Cardiac muscle cell (in vitro differentiated cells and primary cell): ENCODE measurements at regions not wholly inside any gene's neighbourhood (a gene's known extent, or its start where the extent isn't known, plus 50 kb on each side); places are given as distances from the start of the nearest gene placed in this dataset.
"Not testable (repeated sequence)": the region's sequence is repeated elsewhere in the genome, so short reads cannot be mapped to it uniquely, and the experiment has no call there.

ENCODE experiments used
- DNase-seq, 2 donors: peaks; one replicate each; pipeline versions ENCODE4 v3.0.0 to v3.0.0-alpha.2; 2010 to 2017; ENCODE audit warnings: low read depth in 1 of 2, low spot score in 1 of 2
- H3K27ac ChIP-seq: fragments of 200-600 bp; sonication (generic); 2 replicates; pipeline ENCODE4 v1.5.1; 2016
- H3K27me3 ChIP-seq: fragments of 200-600 bp; sonication (generic); 2 replicates; pipeline ENCODE4 v1.6.0; 2016; ENCODE audit warnings: control low read depth
- H3K36me3 ChIP-seq: fragments of 200-600 bp; sonication (generic); 2 replicates; pipeline ENCODE4 v1.5.1; 2016; ENCODE audit warnings: control low read depth
- H3K4me1 ChIP-seq: fragments of 200-600 bp; sonication (generic); 2 replicates; pipeline ENCODE4 v1.8.1; 2017; ENCODE audit warnings: low read depth, mild to moderate bottlenecking, mixed run types
- H3K4me3 ChIP-seq: fragments of 200-600 bp; sonication (generic); 2 replicates; pipeline ENCODE4 v1.5.1; 2016; ENCODE audit warnings: mild to moderate bottlenecking
- H3K9me3 ChIP-seq: fragments of 200-600 bp; sonication (generic); 2 replicates; pipeline ENCODE4 v1.5.1; 2017; ENCODE audit warnings: low read depth, mild to moderate bottlenecking, control low read depth
- CTCF ChIP-seq: IDR thresholded peaks from 2 replicates; pipeline ENCODE4 v1.5.1; 2012; ENCODE audit warnings: low read depth, mild to moderate bottlenecking, low read length

GRCh38 chr10:4230036-4230435 is 445.0 kb upstream of the KLF6 start:
- no peak overlapping the region for H3K27ac ChIP-seq
- DNase-seq = no peak
- no peak overlapping the region for H3K4me3 ChIP-seq
- H3K36me3 ChIP-seq = no peaks in the 10 kb centered on the region
- no peaks in the 10 kb centered on the region for H3K4me1 ChIP-seq
- no peaks in the 10 kb centered on the region for H3K9me3 ChIP-seq
- H3K27me3 ChIP-seq = no peaks in the 10 kb centered on the region
- no peak for TF ChIP-seq CTCF

DNA sequence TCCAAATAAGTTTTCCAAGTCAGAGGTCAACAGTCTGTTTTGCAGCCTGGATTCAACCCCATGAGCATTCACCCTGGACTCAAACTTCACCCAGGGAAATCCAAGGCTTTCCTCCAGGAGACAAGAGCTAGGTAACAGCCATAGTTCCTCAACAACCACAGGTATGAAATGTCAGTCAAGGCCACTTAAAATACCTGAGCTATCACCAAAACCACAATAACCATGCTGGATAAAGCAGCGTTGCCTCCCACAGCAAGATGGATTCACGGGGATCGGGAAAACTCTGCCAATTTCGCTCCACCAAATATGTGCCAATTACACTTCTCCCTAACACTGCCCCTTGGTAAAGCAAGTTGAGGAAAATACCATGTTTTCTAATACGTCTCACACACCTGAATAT is 444.1 kb upstream of the KLF6 start:
- DNase-seq = no peak
- Histone ChIP-seq H3K4me3 (no peak overlapping the region), H3K4me1 (no peaks in the 10 kb centered on the region), H3K36me3 (no peaks in the 10 kb centered on the region), H3K9me3 (no peaks in the 10 kb centered on the region), H3K27ac (no peak overlapping the region), H3K27me3 (no peaks in the 10 kb centered on the region)
- TF ChIP-seq CTCF = no peak

DNA sequence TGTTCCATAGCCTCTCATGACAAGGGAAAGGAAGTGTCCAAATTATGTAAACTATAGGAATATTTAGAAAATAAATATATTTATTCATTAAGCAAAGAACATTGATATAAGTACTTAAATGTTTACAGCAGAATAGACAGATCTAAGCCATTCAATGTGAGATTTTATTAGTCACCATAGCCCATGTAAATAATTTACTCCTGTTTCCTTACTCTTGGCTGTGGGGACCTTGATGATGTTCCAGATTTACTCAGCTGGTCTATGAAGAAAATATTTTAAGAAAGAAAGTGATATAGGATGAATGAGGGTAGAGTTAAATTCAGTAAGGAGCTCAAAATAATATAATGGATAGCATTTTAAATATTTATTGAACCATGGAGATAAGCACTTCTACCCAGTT is 442.6 kb upstream of the KLF6 start:
- TF ChIP-seq CTCF = no peak
- Histone ChIP-seq H3K27me3 (no peaks in the 10 kb centered on the region), H3K4me1 (no peaks in the 10 kb centered on the region), H3K27ac (no peak overlapping the region), H3K9me3 (no peaks in the 10 kb centered on the region), H3K36me3 (no peaks in the 10 kb centered on the region), H3K4me3 (no peak overlapping the region)
- DNase-seq = no peak

- H3K4me3 ChIP-seq = no peak overlapping the region
- no peak for DNase-seq
- no peaks in the 10 kb centered on the region for H3K27me3 ChIP-seq
- no peaks in the 10 kb centered on the region for H3K36me3 ChIP-seq
- no peak overlapping the region for H3K27ac ChIP-seq
- no peaks in the 10 kb centered on the region for H3K4me1 ChIP-seq
- H3K9me3 ChIP-seq = no peaks in the 10 kb centered on the region
- no peak for TF ChIP-seq CTCF
These were observed 442.0 kb upstream of the KLF6 start for GRCh38 chr10:4226941-4227540.

DNA sequence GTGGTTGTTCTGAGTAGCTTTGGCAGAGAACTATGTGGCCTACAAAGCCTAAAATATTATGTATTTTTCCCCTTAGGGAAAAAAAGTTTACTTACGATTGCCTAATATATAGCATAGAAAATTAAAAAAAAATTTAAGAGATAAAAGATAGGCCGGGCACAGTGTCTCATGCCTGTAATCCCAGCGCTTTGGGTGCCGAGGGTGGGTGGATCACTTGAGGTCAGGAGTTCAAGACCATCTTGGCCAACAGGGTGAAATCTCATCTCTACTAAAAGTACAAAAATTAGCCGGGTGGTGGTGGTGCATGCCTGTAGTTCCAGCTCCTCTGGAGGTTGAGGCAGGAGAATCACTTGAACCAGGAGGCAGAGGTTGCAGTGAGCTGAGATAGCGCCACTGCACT is 439.2 kb upstream of the KLF6 start:
- H3K27me3 ChIP-seq = no peaks in the 10 kb centered on the region
- H3K36me3 ChIP-seq = no peaks in the 10 kb centered on the region
- no peak overlapping the region for H3K4me3 ChIP-seq
- no peak for DNase-seq
- H3K4me1 ChIP-seq = no peaks in the 10 kb centered on the region
- H3K9me3 ChIP-seq = no peaks in the 10 kb centered on the region
- TF ChIP-seq CTCF = no peak
- H3K27ac ChIP-seq = no peak overlapping the region

DNA sequence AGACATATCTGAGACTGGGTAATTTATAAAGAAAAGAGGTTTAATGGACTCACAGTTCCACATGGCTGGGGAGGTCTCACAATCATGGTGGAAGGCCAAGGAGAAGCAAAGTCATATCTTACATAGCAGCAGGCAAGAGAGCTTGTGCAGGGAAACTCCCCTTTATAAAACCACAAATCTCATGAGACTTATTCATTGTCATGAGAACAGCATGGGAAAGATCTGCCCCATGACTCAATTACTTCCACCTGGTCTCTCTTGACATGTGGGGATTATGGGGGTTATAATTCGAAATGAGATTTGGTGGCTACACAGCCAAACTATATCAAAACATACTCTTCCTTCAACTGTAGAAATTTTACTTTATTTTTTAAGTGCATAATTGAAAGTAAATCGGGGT is 436.3 kb upstream of the KLF6 start:
- not testable (repeated sequence) for H3K4me3 ChIP-seq, DNase-seq, H3K27ac ChIP-seq, H3K9me3 ChIP-seq, H3K36me3 ChIP-seq, H3K27me3 ChIP-seq
- H3K4me1 ChIP-seq = peaks cover 11% of the 10 kb centered on the region
